ENCODE measurements at regions not wholly inside any gene's neighbourhood (a gene's known extent, or its start where the extent isn't known, plus 50 kb on each side); places are given as distances from the start of the nearest gene placed in this dataset.

DNA sequence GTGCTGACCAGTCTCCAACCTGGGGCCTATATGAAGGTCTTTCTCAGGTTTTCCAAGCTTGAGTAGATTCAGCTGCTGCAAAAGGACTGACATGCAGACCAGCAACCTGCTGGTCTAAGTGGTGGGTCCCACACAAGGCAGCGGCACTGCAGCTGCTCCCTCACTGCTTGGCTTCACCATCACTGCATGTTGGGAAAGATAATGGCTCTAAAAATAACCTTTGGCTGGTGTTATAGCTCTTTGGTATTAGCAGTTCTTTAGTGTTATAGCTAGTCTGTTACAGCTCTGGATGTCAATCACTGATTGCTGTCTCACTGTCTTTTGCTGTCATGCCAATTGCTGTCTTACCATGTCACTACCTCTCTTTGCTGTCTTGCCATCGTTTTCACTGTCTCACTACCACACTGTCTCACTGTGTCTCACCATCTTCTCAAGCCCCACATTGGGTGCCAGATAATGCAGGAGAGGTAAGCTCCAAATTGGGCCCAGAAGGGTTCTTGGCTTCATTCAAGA is 726.4 kb downstream of the TENT5A start:
- TF ChIP-seq POLR2A (IDR thresholded peaks at IDR 0.05; ENCODE audit: borderline replicate concordance, extremely low read depth, insufficient read depth, insufficient read length): no peak
- TF ChIP-seq, protein P1, sequence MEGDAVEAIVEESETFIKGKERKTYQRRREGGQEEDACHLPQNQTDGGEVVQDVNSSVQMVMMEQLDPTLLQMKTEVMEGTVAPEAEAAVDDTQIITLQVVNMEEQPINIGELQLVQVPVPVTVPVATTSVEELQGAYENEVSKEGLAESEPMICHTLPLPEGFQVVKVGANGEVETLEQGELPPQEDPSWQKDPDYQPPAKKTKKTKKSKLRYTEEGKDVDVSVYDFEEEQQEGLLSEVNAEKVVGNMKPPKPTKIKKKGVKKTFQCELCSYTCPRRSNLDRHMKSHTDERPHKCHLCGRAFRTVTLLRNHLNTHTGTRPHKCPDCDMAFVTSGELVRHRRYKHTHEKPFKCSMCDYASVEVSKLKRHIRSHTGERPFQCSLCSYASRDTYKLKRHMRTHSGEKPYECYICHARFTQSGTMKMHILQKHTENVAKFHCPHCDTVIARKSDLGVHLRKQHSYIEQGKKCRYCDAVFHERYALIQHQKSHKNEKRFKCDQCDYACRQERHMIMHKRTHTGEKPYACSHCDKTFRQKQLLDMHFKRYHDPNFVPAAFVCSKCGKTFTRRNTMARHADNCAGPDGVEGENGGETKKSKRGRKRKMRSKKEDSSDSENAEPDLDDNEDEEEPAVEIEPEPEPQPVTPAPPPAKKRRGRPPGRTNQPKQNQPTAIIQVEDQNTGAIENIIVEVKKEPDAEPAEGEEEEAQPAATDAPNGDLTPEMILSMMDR (IDR thresholded peaks at IDR 0.05 in 2 of 3, conservative IDR thresholded peaks at IDR 0.05 in 1 of 3; ENCODE audit: borderline replicate concordance in 1 of 3, insufficient read depth in 1 of 3, low read depth in 2 of 3, low read length in 2 of 3): no peak
- TF ChIP-seq, protein P2, sequence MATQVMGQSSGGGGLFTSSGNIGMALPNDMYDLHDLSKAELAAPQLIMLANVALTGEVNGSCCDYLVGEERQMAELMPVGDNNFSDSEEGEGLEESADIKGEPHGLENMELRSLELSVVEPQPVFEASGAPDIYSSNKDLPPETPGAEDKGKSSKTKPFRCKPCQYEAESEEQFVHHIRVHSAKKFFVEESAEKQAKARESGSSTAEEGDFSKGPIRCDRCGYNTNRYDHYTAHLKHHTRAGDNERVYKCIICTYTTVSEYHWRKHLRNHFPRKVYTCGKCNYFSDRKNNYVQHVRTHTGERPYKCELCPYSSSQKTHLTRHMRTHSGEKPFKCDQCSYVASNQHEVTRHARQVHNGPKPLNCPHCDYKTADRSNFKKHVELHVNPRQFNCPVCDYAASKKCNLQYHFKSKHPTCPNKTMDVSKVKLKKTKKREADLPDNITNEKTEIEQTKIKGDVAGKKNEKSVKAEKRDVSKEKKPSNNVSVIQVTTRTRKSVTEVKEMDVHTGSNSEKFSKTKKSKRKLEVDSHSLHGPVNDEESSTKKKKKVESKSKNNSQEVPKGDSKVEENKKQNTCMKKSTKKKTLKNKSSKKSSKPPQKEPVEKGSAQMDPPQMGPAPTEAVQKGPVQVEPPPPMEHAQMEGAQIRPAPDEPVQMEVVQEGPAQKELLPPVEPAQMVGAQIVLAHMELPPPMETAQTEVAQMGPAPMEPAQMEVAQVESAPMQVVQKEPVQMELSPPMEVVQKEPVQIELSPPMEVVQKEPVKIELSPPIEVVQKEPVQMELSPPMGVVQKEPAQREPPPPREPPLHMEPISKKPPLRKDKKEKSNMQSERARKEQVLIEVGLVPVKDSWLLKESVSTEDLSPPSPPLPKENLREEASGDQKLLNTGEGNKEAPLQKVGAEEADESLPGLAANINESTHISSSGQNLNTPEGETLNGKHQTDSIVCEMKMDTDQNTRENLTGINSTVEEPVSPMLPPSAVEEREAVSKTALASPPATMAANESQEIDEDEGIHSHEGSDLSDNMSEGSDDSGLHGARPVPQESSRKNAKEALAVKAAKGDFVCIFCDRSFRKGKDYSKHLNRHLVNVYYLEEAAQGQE (IDR thresholded peaks at IDR 0.05; ENCODE audit: low read depth): no peak
- no peak for TF ChIP-seq RAD21 (IDR thresholded peaks at IDR 0.05; ENCODE audit: low read depth)
- TF ChIP-seq ATF3 (IDR thresholded peaks at IDR 0.05): no peak
- TF ChIP-seq CEBPB (IDR thresholded peaks at IDR 0.05; ENCODE audit: low read depth): no peak
- TF ChIP-seq EZH2 (IDR thresholded peaks at IDR 0.05): no peak
- no peak for TF ChIP-seq YY1 (IDR thresholded peaks at IDR 0.05; ENCODE audit: extremely low read depth, insufficient replicate concordance, low read depth, low read length)
- TF ChIP-seq, protein P3, sequence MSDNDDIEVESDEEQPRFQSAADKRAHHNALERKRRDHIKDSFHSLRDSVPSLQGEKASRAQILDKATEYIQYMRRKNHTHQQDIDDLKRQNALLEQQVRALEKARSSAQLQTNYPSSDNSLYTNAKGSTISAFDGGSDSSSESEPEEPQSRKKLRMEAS (IDR thresholded peaks at IDR 0.05): no peak
